Fibroblast of pulmonary artery (primary cell): ENCODE measurements at regions not wholly inside any gene's neighbourhood (a gene's known extent, or its start where the extent isn't known, plus 50 kb on each side); places are given as distances from the start of the nearest gene placed in this dataset.
"Not testable (repeated sequence)": the region's sequence is repeated elsewhere in the genome, so short reads cannot be mapped to it uniquely, and the experiment has no call there.

ENCODE experiments used
- DNase-seq: peaks from one replicate; pipeline ENCODE4 v3.0.0-alpha.2; 2010; ENCODE audit warnings: low read depth
- H3K4me3 ChIP-seq: replicated peaks from 2 replicates; pipeline ENCODE4 v1.5.1; 2011; ENCODE audit warnings: low read depth, mild to moderate bottlenecking, control low read depth, low read length, moderate library complexity
- TF ChIP-seq, protein P1 (sequence below): IDR thresholded peaks from 2 replicates; pipeline ENCODE4 v1.5.1; 2011; ENCODE audit warnings: mild to moderate bottlenecking, control low read depth, low read length, inconsistent platforms; ENCODE audit errors: missing control alignments

GRCh38 chr14:106436310-106436905 lies 910.0 kb downstream of the TMEM121 start:
- TF ChIP-seq, protein P1, sequence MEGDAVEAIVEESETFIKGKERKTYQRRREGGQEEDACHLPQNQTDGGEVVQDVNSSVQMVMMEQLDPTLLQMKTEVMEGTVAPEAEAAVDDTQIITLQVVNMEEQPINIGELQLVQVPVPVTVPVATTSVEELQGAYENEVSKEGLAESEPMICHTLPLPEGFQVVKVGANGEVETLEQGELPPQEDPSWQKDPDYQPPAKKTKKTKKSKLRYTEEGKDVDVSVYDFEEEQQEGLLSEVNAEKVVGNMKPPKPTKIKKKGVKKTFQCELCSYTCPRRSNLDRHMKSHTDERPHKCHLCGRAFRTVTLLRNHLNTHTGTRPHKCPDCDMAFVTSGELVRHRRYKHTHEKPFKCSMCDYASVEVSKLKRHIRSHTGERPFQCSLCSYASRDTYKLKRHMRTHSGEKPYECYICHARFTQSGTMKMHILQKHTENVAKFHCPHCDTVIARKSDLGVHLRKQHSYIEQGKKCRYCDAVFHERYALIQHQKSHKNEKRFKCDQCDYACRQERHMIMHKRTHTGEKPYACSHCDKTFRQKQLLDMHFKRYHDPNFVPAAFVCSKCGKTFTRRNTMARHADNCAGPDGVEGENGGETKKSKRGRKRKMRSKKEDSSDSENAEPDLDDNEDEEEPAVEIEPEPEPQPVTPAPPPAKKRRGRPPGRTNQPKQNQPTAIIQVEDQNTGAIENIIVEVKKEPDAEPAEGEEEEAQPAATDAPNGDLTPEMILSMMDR: no peak
- no peak for DNase-seq
- H3K4me3 ChIP-seq: no peak overlapping the region

- TF ChIP-seq, protein P1: no peak
- DNase-seq: no peak
- no peak overlapping the region for H3K4me3 ChIP-seq
Measured at GRCh38 chr14:106442857-106443256, 916.5 kb downstream of the TMEM121 start.

GRCh38 chr14:106455026-106455425 lies 928.6 kb downstream of the TMEM121 start:
- TF ChIP-seq, protein P1: no peak
- no peak overlapping the region for H3K4me3 ChIP-seq
- DNase-seq: no peak

DNA sequence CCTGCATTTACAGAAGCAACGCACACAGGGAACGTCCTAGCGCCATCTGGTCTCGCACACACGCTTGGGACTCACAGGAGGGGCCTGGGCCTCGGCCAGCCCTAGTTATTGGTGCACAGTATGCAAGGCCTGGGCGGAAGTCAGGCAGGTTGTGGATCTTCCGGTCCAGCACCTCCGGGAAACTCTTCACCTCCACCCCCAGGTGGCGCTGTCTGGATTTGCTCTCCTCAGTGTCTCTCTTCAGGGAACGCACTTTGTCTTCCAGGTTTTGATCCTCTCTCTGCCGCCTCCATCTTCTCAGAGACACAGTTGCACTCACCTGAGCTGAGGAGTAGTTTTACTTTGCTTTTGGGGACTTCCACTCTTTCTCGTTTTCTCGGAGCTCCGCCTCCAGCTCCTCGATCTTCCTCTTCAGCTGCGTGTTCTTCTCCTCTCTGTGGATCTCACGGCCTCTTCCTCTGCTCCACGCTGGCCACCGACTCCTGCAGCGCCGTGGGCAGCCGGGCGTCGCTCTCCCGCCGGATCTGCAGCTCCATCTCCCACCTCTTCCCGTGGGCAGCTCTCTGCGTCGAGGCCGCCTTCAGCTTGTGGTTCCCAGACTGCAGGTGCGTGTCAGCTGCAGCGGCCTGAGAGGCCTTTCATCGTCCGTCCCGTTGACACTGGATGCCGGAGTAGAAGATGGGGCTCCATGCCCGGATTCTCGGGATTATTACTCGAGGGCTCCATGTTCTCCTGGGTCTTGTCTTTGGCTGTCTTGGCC lies 933.8 kb downstream of the TMEM121 start:
- no peak for DNase-seq
- TF ChIP-seq, protein P1: no peak
- no peak overlapping the region for H3K4me3 ChIP-seq

DNA sequence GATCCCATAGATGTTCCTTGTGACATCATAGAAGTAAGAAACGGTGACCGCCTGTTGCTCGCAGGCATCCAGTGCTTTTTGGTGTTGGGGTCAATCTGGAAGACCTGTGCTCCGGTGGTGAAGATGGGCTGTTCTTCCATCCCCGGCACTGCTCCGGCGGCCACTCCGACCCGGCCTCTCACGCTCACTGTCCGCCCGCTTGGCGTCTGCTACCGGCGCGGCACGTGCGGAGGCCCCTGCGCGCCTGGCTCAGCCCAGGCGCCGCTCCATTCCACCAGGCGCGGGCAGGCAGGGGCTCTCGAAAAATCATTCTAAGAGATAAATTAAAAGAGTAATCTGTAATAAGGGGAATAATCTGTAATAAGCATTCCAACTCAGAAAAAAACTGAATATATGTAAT lies 934.5 kb downstream of the TMEM121 start:
- DNase-seq: no peak
- TF ChIP-seq, protein P1: no peak
- no peak overlapping the region for H3K4me3 ChIP-seq

DNA sequence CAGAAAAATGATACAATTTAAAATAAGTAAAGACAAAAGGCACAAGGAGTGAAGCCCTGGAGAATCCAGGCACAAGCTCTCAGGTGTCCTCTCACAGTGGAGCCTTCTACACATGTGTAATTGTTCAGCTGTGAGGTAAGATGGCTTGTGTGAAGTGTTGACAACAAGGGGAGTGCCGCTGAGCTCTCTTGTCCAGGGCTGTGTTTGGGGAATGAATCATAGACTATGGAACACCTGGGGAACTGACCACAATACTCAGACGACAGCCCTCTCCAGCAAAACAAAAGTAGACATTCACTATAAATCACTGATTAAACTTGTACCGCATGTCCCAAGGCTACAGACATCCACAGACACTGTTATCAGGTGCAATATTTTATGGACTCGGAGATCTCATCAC lies 940.1 kb downstream of the TMEM121 start:
- not testable (repeated sequence) for DNase-seq, H3K4me3 ChIP-seq

DNA sequence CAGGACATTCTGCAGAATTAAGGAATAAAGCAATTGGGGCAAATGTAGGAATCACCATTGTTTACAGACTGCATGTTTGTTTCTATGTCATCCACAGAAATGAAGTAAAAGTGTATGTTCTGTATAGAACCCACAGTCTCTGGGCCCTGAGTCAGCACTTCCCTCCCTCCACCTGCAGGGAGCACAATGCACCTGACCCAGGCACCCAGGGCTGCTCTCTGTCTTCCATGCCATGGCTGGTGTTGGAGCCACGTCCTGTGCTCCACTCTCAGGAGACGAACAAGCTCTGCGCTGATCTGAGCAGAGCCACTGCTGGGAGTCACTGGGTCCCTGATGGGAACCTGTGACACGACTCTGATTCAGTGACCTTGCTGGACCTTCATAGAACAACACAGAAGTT lies 942.5 kb downstream of the TMEM121 start:
- H3K4me3 ChIP-seq, DNase-seq: not testable (repeated sequence)

- not testable (repeated sequence) for H3K4me3 ChIP-seq, DNase-seq
Measured at GRCh38 chr14:106470028-106470427, 943.6 kb downstream of the TMEM121 start.

DNA sequence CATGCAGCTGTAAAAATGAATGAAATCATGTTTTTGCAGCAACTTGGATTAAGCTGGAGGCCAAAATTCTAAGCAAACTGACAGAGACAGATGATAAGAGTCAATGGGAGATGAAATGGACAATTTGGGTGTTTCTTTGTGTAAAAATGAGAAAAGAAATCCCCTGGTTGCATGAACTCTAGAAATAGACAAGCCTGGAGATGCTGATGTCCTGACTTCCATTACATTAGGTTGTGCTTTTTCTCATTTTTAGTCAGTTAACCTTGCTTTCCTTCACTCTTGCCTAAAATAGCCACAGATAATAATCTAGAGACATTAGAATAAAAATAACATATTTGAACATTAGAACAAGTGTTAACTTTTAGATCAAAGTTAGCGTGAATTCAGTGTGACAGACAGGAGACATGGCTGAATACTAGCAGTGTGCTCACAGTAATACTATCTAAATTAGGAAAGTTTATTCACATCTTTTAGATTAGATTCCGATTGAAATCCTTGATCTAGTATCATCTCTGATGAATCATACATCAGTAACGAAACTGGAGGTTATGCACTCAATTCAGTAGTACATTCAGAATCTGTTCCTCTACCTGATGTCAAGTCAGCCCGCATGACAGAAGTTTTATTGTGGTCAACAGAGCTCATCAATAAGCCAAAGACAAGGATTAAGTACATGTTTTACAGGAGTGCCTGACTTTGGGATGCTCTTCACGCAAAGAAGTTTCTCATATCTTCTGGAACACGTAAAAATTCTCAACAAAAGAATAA lies 948.1 kb downstream of the TMEM121 start:
- H3K4me3 ChIP-seq: not testable (repeated sequence)

DNA sequence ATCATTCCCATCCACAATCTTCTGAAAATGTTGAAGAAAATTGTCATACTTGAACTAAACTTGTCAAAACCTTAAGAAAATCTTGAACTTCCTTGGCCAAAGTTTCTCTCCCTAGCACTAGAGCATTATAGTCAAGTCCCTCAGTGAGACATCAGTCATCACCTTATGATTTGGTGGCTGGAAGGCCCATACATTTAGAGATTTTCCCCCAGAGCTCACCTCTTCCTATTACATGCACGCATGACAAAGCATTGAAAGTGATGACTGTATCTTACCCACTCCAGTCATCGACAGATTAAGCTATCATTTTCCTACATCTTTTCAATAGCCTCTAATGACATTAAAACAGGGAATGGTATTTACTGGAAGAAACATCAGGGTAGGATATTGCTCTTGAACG lies 948.8 kb downstream of the TMEM121 start:
- not testable (repeated sequence) for H3K4me3 ChIP-seq, DNase-seq

More for the DNA sequence above, 948.1 kb downstream of the TMEM121 start:
- DNase-seq: not testable (repeated sequence)

DNA sequence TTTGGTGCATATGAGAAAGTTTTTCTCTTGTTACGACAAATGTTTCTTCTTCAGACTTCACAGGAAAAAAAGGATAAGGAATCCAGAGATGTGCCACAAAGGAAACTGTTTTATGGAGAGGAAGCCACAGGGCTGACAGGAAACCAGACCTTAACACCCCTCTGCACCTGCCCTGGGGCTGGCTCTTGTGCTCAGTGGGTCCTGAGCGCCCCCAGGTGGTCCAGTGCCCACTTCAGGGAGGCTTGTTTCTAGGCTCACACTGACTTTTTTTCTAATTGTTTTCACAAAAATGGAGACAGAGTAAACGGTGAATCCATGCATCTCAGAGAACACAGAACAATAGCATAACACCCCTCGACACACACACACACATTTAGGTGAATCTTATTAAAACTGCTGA lies 951.2 kb downstream of the TMEM121 start:
- DNase-seq, H3K4me3 ChIP-seq: not testable (repeated sequence)

DNA sequence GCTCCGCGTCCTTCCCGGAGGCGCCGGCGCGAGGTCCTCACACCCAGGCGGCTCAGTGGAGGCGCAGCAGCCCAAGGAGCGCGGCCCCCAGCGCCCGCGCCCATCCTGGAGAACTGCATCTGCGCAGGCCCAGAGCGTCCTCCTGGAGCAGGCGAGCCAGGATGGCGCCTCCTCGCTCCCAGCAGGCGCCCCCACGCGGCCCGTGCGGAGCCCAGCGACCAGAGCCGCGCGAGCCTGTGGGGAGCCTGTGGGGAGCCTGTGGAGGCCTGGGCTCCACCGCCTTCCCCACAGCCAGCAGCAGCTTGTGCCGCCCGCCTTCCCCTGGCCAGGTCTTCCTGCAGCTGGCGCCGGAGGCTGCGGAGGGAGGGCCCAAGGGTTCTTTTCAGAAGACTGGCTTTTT lies 953.9 kb downstream of the TMEM121 start:
- not testable (repeated sequence) for DNase-seq, H3K4me3 ChIP-seq

GRCh38 chr14:106482213-106482612 lies 955.8 kb downstream of the TMEM121 start:
- DNase-seq, H3K4me3 ChIP-seq: not testable (repeated sequence)
